B cell (primary cell): ENCODE measurements at regions not wholly inside any gene's neighbourhood (a gene's known extent, or its start where the extent isn't known, plus 50 kb on each side); places are given as distances from the start of the nearest gene placed in this dataset.

Experiments used
- ATAC-seq: fragments of 200-7000 bp; cut with Tn5 transposase; one replicate; pipeline ENCODE4 v1.10.0; 2021; ENCODE audit warnings: low read depth, mild to moderate bottlenecking, moderate number of reproducible peaks, moderate library complexity
- CTCF ChIA-PET: fragments of 350-600 bp; sonication (Branson Sonifier 250); formaldehyde crosslinking; loops from one replicate; lab custom pipeline; 2021; ENCODE audit warnings: antibody characterized with exemption, inconsistent platforms; lab: Charles Lee
- POLR2A ChIA-PET: fragments of 350-600 bp; sonication (Branson Sonifier 250); formaldehyde crosslinking; loops from one replicate; lab custom pipeline; 2021; ENCODE audit warnings: antibody characterized with exemption; lab: Charles Lee
- DNase-seq: peaks from one replicate; pipeline ENCODE4 v3.0.0; 2013
- H2AFZ ChIP-seq: 2 replicates; pipeline ENCODE4 v1.6.1; 2012; ENCODE audit warnings: mild to moderate bottlenecking, low read depth, low read length; ENCODE audit not compliant: insufficient read depth, poor library complexity, severe bottlenecking
- H3K27ac ChIP-seq, 2 donors: 1 replicate in 1 of 2; 2 replicates in 1 of 2; pipeline ENCODE4 v1.5.1; 2012 to 2013; ENCODE audit warnings: low read length in 2 of 2, mild to moderate bottlenecking in 2 of 2, moderate library complexity in 1 of 2
- H3K27me3 ChIP-seq, 4 experiments: fragments of 200-600 bp in 1 of 4; sonication (generic) in 1 of 4; replicated peaks in 1 of 4; 1 replicate in 2 of 4; 2 replicates in 2 of 4; pipeline versions ENCODE4 v1.6.1 to v1.7.0; 2013 to 2016; ENCODE audit warnings: low read length in 3 of 4, mild to moderate bottlenecking in 2 of 4, mixed read lengths in 1 of 4, moderate library complexity in 1 of 4; ENCODE audit not compliant: insufficient read depth in 4 of 4, control insufficient read depth in 3 of 4; ENCODE audit errors: control extremely low read depth in 1 of 4
- H3K36me3 ChIP-seq, 2 experiments: replicated peaks in 1 of 2; 1 replicate in 1 of 2; 2 replicates in 1 of 2; pipeline versions ENCODE4 v1.6.1 to v1.7.1; 2013; ENCODE audit warnings: low read length in 1 of 2; ENCODE audit not compliant: insufficient read depth in 2 of 2, control insufficient read depth in 1 of 2; ENCODE audit errors: control extremely low read depth in 1 of 2, extremely low read depth in 1 of 2
- H3K4me1 ChIP-seq, 2 donors: fragments of 200-600 bp in 1 of 2; sonication (generic) in 1 of 2; 1 replicate in 1 of 2; 2 replicates in 1 of 2; pipeline versions ENCODE4 v1.5.1 to v1.6.1; 2013 to 2017; ENCODE audit warnings: low read length in 2 of 2; ENCODE audit not compliant: control insufficient read depth in 2 of 2, insufficient read depth in 2 of 2
- H3K4me2 ChIP-seq: replicated peaks from 2 replicates; pipeline ENCODE3; 2012; ENCODE audit warnings: mild to moderate bottlenecking, low read depth, low read length; ENCODE audit not compliant: poor library complexity, severe bottlenecking
- H3K4me3 ChIP-seq, 5 experiments: fragments of 200-600 bp in 1 of 5; sonication (generic) in 1 of 5; 1 replicate in 3 of 5; 2 replicates in 2 of 5; pipeline versions ENCODE4 v1.5.1 to v1.7.0; 2011 to 2016; ENCODE audit warnings: low read length in 4 of 5, mild to moderate bottlenecking in 4 of 5, low read depth in 2 of 5, control low read depth in 1 of 5, moderate library complexity in 1 of 5; ENCODE audit not compliant: insufficient read depth in 1 of 5; ENCODE audit errors: control extremely low read depth in 1 of 5, extremely low read depth in 1 of 5
- H3K79me2 ChIP-seq: fragments of 200-600 bp; sonication (generic); one replicate; pipeline ENCODE4 v1.6.0; 2016; ENCODE audit warnings: low read length; ENCODE audit not compliant: control insufficient read depth, insufficient read depth
- H3K9ac ChIP-seq: fragments of 200-600 bp; sonication (generic); 2 replicates; pipeline ENCODE4 v1.6.1; 2017; ENCODE audit warnings: mild to moderate bottlenecking, low read length, moderate library complexity
- H3K9me3 ChIP-seq, 3 donors: one replicate each; pipeline versions ENCODE4 v1.6.1 to v1.7.1; 2013; ENCODE audit warnings: low read length in 2 of 3; ENCODE audit not compliant: control insufficient read depth in 2 of 3, insufficient read depth in 1 of 3; ENCODE audit errors: control extremely low read depth in 1 of 3
- H4K20me1 ChIP-seq: 2 replicates; pipeline ENCODE4 v1.6.0; 2012; ENCODE audit warnings: mild to moderate bottlenecking, low read length; ENCODE audit not compliant: insufficient read depth, control insufficient read depth, poor library complexity, severe bottlenecking
- H3K27ac Mint-ChIP-seq: one replicate; pipeline ENCODE4 v1.8.0; 2021; ENCODE audit warnings: mixed read lengths
- H3K27me3 Mint-ChIP-seq: one replicate; pipeline ENCODE4 v1.8.0; 2021; ENCODE audit warnings: mixed read lengths
- H3K4me1 Mint-ChIP-seq: one replicate; pipeline ENCODE4 v1.8.0; 2021; ENCODE audit warnings: mixed read lengths
- H3K4me3 Mint-ChIP-seq: one replicate; pipeline ENCODE4 v1.8.0; 2021; ENCODE audit warnings: mixed read lengths
- H3K9me3 Mint-ChIP-seq: one replicate; pipeline ENCODE4 v1.8.0; 2022; ENCODE audit warnings: mixed read lengths; ENCODE audit not compliant: insufficient read depth
- EZH2 ChIP-seq: IDR thresholded peaks from 2 replicates; pipeline ENCODE4 v1.6.1; 2012; ENCODE audit warnings: borderline replicate concordance, low read depth, mild to moderate bottlenecking, moderate library complexity, low read length; ENCODE audit not compliant: insufficient read depth, poor library complexity, severe bottlenecking
- WGBS: methylation state at CpG from one replicate; pipeline ENCODE4 v1.1.5; 2013; ENCODE audit warnings: missing lambda C conversion rate; ENCODE audit not compliant: insufficient coverage; 5-methylcytosine and 5-hydroxymethylcytosine counted together
- intact Hi-C: fragments of 100-400 bp; cut with micrococcal nuclease; formaldehyde crosslinking; loops from one replicate; pipeline ENCODE4 v1.10.0; 2022
- TF ChIP-seq, protein P1 (sequence below): fragments of 200-600 bp; IDR thresholded peaks from one replicate; pipeline ENCODE4 v1.8.0; 2022; ENCODE audit warnings: antibody characterized with exemption, mild to moderate bottlenecking

DNA sequence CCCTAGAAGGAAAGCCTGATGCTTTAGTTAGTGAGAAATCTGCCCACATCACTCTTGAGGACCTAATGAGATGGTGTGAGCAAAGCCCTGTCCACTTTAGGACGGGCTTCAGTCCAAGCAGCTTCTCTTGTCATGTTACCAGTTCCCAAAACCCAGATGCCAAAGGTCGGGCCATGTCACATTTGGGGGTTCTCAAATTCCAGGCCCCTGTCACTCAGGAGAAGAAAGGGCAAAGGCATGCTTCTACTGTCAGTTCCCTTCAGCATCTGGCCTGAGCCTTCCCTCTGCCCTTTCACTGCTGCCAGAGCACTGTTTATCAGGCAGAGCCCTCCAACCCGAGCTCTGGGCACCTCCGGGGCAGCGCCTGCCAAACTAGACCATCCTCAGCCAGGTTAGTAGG is 556.0 kb downstream of the BNC2 start:
- ChIA-PET CTCF (no interaction called here), POLR2A (no interaction called here)
- WGBS = 83% methylated on average over 5 of the region's 5 CpGs
- no peak overlapping the region for H3K4me2 ChIP-seq
- Mint-ChIP-seq H3K4me1 (no peaks in the 10 kb centered on the region), H3K27me3 (no peaks in the 10 kb centered on the region), H3K4me3 (no peak overlapping the region), H3K27ac (no peak overlapping the region), H3K9me3 (no peaks in the 10 kb centered on the region)
- no peak for ATAC-seq
- no peak overlapping the region for H3K27ac ChIP-seq
- no peak overlapping the region for H2AFZ ChIP-seq
- no peaks in the 10 kb centered on the region for H3K36me3 ChIP-seq
- no peaks in the 10 kb centered on the region for H3K27me3 ChIP-seq
- no peak for DNase-seq
- peaks cover 0 to 7% (median 0%) of the 10 kb centered on the region in 3 donors for H3K9me3 ChIP-seq
- H3K9ac ChIP-seq = no peak overlapping the region
- H3K79me2 ChIP-seq = no peaks in the 10 kb centered on the region
- H4K20me1 ChIP-seq = no peaks in the 10 kb centered on the region
- intact Hi-C loops = no loop called here
- TF ChIP-seq EZH2 = no peak
- TF ChIP-seq, protein P1, sequence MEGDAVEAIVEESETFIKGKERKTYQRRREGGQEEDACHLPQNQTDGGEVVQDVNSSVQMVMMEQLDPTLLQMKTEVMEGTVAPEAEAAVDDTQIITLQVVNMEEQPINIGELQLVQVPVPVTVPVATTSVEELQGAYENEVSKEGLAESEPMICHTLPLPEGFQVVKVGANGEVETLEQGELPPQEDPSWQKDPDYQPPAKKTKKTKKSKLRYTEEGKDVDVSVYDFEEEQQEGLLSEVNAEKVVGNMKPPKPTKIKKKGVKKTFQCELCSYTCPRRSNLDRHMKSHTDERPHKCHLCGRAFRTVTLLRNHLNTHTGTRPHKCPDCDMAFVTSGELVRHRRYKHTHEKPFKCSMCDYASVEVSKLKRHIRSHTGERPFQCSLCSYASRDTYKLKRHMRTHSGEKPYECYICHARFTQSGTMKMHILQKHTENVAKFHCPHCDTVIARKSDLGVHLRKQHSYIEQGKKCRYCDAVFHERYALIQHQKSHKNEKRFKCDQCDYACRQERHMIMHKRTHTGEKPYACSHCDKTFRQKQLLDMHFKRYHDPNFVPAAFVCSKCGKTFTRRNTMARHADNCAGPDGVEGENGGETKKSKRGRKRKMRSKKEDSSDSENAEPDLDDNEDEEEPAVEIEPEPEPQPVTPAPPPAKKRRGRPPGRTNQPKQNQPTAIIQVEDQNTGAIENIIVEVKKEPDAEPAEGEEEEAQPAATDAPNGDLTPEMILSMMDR = no peak
- no peaks in the 10 kb centered on the region for H3K4me1 ChIP-seq
- H3K4me3 ChIP-seq = no peak overlapping the region

DNA sequence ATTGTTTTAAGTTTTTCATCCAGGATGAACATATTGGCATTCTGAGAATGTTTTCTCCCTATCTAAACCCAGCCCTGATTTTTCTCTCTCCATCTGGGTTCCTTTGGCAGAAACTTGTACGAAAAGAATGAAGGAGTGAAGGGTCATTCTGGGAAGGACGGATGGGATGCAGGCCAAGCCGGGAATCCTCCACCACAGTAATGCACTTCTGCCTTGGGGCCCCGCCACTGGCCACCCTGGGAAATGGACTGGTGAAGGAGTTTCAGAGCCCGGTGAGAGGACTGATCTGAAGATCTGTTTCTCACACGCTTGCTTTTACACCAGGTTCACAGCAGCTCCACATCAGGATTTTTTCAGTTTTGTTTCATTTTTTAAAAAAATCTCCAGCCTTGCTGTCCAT is 554.8 kb downstream of the BNC2 start:
- H4K20me1 ChIP-seq = no peaks in the 10 kb centered on the region
- ChIA-PET CTCF (no interaction called here), POLR2A (no interaction called here)
- H3K4me1 ChIP-seq = no peaks in the 10 kb centered on the region
- no peak for DNase-seq
- H3K4me3 Mint-ChIP-seq = no peak overlapping the region
- no peak overlapping the region for H3K27ac ChIP-seq
- H3K27ac Mint-ChIP-seq = no peak overlapping the region
- no peaks in the 10 kb centered on the region for H3K27me3 Mint-ChIP-seq
- WGBS = 92% methylated on average over 3 of the region's 6 CpGs
- no peaks in the 10 kb centered on the region for H3K9me3 Mint-ChIP-seq
- no peaks in the 10 kb centered on the region for H3K4me1 Mint-ChIP-seq
- no peak for ATAC-seq
- H3K79me2 ChIP-seq = no peaks in the 10 kb centered on the region
- intact Hi-C loops = no loop called here
- H3K27me3 ChIP-seq = no peaks in the 10 kb centered on the region
- no peaks in the 10 kb centered on the region for H3K36me3 ChIP-seq
- H3K4me2 ChIP-seq = no peak overlapping the region
- TF ChIP-seq, protein P1 = no peak
- H3K9me3 ChIP-seq = peaks cover 0 to 16% (median 0%) of the 10 kb centered on the region in 3 donors
- no peak overlapping the region for H3K9ac ChIP-seq
- H2AFZ ChIP-seq = no peak overlapping the region
- H3K4me3 ChIP-seq = no peak overlapping the region
